CD14-positive monocyte (primary cell): ENCODE measurements at regions not wholly inside any gene's neighbourhood (a gene's known extent, or its start where the extent isn't known, plus 50 kb on each side); places are given as distances from the start of the nearest gene placed in this dataset.

Experiments used
- DNase-seq, 3 donors: peaks; one replicate each; pipeline ENCODE4 v3.0.0-alpha.2; 2011 to 2022
- H2AFZ ChIP-seq: 2 replicates; pipeline ENCODE4 v1.6.0; 2012; ENCODE audit warnings: mild to moderate bottlenecking, low read depth, low read length, inconsistent platforms; ENCODE audit not compliant: insufficient read depth, poor library complexity, severe bottlenecking
- H3K27ac ChIP-seq, 2 donors: 1 replicate in 1 of 2; 2 replicates in 1 of 2; pipeline ENCODE4 v1.5.1; 2012 to 2013; ENCODE audit warnings: low read length in 2 of 2, control low read depth in 1 of 2, inconsistent platforms in 1 of 2, low read depth in 1 of 2, mild to moderate bottlenecking in 1 of 2
- H3K27me3 ChIP-seq, 2 donors: one replicate each; pipeline versions ENCODE4 v1.6.0 to v1.6.1; 2011 to 2013; ENCODE audit warnings: low read length in 2 of 2; ENCODE audit not compliant: control insufficient read depth in 2 of 2, insufficient read depth in 2 of 2
- H3K36me3 ChIP-seq, 2 donors: replicated peaks in 1 of 2; 1 replicate in 1 of 2; 2 replicates in 1 of 2; pipeline versions ENCODE4 v1.5.1 to v1.6.1; 2012 to 2013; ENCODE audit warnings: low read length in 2 of 2, control low read depth in 1 of 2, inconsistent platforms in 1 of 2, mild to moderate bottlenecking in 1 of 2; ENCODE audit not compliant: insufficient read depth in 2 of 2, control insufficient read depth in 1 of 2
- H3K4me1 ChIP-seq, 2 donors: 1 replicate in 1 of 2; 2 replicates in 1 of 2; pipeline versions ENCODE4 v1.5.1 to v1.6.1; 2012 to 2013; ENCODE audit warnings: low read length in 2 of 2, control low read depth in 1 of 2, inconsistent platforms in 1 of 2, mild to moderate bottlenecking in 1 of 2, moderate library complexity in 1 of 2; ENCODE audit not compliant: insufficient read depth in 2 of 2, control insufficient read depth in 1 of 2
- H3K4me2 ChIP-seq: replicated peaks from 2 replicates; pipeline ENCODE3; 2012; ENCODE audit warnings: low read length, moderate library complexity, mild to moderate bottlenecking; ENCODE audit not compliant: poor library complexity, severe bottlenecking; ENCODE audit errors: extremely low read depth
- H3K4me3 ChIP-seq, 3 experiments: fragments of 200-600 bp in 1 of 3; sonication (generic) in 1 of 3; replicated peaks in 1 of 3; 1 replicate in 2 of 3; 2 replicates in 1 of 3; pipeline ENCODE4 v1.5.1; 2011 to 2013; ENCODE audit warnings: low read length in 3 of 3, mild to moderate bottlenecking in 3 of 3, control low read depth in 2 of 3, low read depth in 2 of 3, inconsistent platforms in 1 of 3, moderate library complexity in 1 of 3
- H3K79me2 ChIP-seq: 2 replicates; pipeline ENCODE4 v1.6.0; 2012; ENCODE audit warnings: mild to moderate bottlenecking, control low read depth, inconsistent platforms, low read length, moderate library complexity; ENCODE audit not compliant: insufficient read depth
- H3K9ac ChIP-seq: 2 replicates; pipeline ENCODE4 v1.6.0; 2017; ENCODE audit warnings: low read length, mild to moderate bottlenecking; ENCODE audit not compliant: insufficient read depth, poor library complexity, severe bottlenecking
- H3K9me3 ChIP-seq, 2 donors: replicated peaks in 1 of 2; 1 replicate in 1 of 2; 2 replicates in 1 of 2; pipeline versions ENCODE4 v1.5.1 to v1.6.1; 2012 to 2013; ENCODE audit warnings: low read length in 2 of 2, control low read depth in 1 of 2; ENCODE audit not compliant: control insufficient read depth in 1 of 2, insufficient read depth in 1 of 2
- H4K20me1 ChIP-seq: 2 replicates; pipeline ENCODE4 v1.6.0; 2012; ENCODE audit warnings: mild to moderate bottlenecking, low read length, control low read depth, moderate library complexity; ENCODE audit not compliant: insufficient read depth
- H3K27ac Mint-ChIP-seq, 7 donors: one replicate each; pipeline ENCODE4 v1.8.0; 2020; ENCODE audit warnings: mild to moderate bottlenecking in 7 of 7, mixed read lengths in 7 of 7, moderate library complexity in 6 of 7, inconsistent platforms in 2 of 7
- H3K27me3 Mint-ChIP-seq, 3 donors: one replicate each; pipeline ENCODE4 v1.8.0; 2021 to 2022; ENCODE audit warnings: low read depth in 3 of 3, mild to moderate bottlenecking in 3 of 3, mixed read lengths in 3 of 3, moderate library complexity in 3 of 3, inconsistent platforms in 1 of 3
- H3K36me3 Mint-ChIP-seq, 2 donors: one replicate each; pipeline ENCODE4 v1.8.0; 2020; ENCODE audit warnings: mixed read lengths in 2 of 2, inconsistent platforms in 1 of 2, mild to moderate bottlenecking in 1 of 2
- H3K4me1 Mint-ChIP-seq: one replicate; pipeline ENCODE4 v1.8.0; 2020; ENCODE audit warnings: mild to moderate bottlenecking, mixed read lengths
- H3K4me3 Mint-ChIP-seq, 2 donors: one replicate each; pipeline ENCODE4 v1.8.0; 2020; ENCODE audit warnings: mild to moderate bottlenecking in 2 of 2, mixed read lengths in 2 of 2, moderate library complexity in 1 of 2
- H3K9me3 Mint-ChIP-seq, 7 donors: one replicate each; pipeline ENCODE4 v1.8.0; 2020 to 2022; ENCODE audit warnings: mixed read lengths in 7 of 7, mild to moderate bottlenecking in 6 of 7, moderate library complexity in 6 of 7, inconsistent platforms in 2 of 7
- WGBS: methylation state at CpG from one replicate; pipeline ENCODE4 v1.1.5; 2013; ENCODE audit warnings: missing lambda C conversion rate; ENCODE audit not compliant: insufficient coverage; 5-methylcytosine and 5-hydroxymethylcytosine counted together
- intact Hi-C, 2 donors: fragments of 100-400 bp; cut with micrococcal nuclease; formaldehyde crosslinking; loops; one replicate each; pipeline versions ENCODE4 v1.15.0 to v1.15.1; 2023
- TF ChIP-seq, protein P1 (sequence below): fragments of 200-600 bp; IDR thresholded peaks from one replicate; pipeline ENCODE4 v1.8.0; 2022; ENCODE audit warnings: antibody characterized with exemption, mild to moderate bottlenecking

DNA sequence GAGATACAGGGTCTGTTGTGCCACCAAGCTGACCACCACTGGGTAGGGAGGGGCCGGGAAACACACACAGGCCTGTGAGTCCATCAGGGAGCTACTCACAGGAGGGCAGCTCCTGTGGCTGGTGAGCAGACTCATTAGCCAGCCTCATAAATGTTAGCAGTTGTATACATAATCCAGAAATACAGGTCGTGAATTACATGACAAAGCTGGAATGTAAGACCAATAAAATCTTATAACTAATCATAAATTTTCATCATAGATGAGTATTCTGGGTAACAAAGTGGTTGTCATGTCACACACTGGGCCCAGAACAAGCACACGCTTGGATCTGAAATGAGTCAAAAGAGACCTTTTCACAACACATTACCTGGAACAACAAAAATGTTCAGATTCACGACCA is 642.6 kb upstream of the AUTS2 start:
- no peaks in the 10 kb centered on the region for H3K27me3 Mint-ChIP-seq
- Histone ChIP-seq H3K4me3 (no peak overlapping the region), H3K36me3 (no peaks in the 10 kb centered on the region), H3K79me2 (no peaks in the 10 kb centered on the region), H3K27ac (no peak overlapping the region), H3K4me2 (no peak overlapping the region), H3K27me3 (no peaks in the 10 kb centered on the region), H2AFZ (no peak overlapping the region), H4K20me1 (no peaks in the 10 kb centered on the region), H3K9ac (no peak overlapping the region), H3K9me3 (peaks cover 14 to 34% of the 10 kb centered on the region in 2 donors), H3K4me1 (no peaks in the 10 kb centered on the region)
- no peak for DNase-seq
- peaks cover 13 to 45% (median 25%) of the 10 kb centered on the region in 7 donors for H3K9me3 Mint-ChIP-seq
- H3K36me3 Mint-ChIP-seq: no peaks in the 10 kb centered on the region
- H3K27ac Mint-ChIP-seq: no peak overlapping the region
- H3K4me1 Mint-ChIP-seq: no peaks in the 10 kb centered on the region
- 100% methylated on average over 1 of the region's 4 CpGs for WGBS
- intact Hi-C loops: no loop called here
- TF ChIP-seq, protein P1, sequence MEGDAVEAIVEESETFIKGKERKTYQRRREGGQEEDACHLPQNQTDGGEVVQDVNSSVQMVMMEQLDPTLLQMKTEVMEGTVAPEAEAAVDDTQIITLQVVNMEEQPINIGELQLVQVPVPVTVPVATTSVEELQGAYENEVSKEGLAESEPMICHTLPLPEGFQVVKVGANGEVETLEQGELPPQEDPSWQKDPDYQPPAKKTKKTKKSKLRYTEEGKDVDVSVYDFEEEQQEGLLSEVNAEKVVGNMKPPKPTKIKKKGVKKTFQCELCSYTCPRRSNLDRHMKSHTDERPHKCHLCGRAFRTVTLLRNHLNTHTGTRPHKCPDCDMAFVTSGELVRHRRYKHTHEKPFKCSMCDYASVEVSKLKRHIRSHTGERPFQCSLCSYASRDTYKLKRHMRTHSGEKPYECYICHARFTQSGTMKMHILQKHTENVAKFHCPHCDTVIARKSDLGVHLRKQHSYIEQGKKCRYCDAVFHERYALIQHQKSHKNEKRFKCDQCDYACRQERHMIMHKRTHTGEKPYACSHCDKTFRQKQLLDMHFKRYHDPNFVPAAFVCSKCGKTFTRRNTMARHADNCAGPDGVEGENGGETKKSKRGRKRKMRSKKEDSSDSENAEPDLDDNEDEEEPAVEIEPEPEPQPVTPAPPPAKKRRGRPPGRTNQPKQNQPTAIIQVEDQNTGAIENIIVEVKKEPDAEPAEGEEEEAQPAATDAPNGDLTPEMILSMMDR: no peak
- no peak overlapping the region for H3K4me3 Mint-ChIP-seq

DNA sequence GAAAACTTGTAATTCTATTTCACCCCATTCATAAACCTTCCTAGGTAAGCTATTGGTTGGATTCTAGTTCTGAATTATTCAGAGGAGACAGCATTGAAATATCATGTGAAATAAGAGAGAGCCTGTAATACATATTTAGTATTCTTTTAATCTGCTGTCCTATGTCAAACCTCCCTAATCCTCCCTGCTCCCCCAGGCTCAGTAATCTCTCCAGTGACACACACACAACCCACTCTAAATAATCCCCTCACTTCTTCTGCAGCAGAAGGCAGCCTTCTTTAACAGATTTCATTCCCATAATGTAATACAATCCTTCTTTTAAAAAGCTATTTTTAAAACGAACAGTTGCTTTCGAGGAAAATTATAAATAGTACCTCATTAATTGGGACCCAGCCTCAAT is 639.7 kb upstream of the AUTS2 start:
- Histone ChIP-seq H3K79me2 (no peaks in the 10 kb centered on the region), H4K20me1 (no peaks in the 10 kb centered on the region), H3K9me3 (peaks cover 9 to 29% of the 10 kb centered on the region in 2 donors), H3K27me3 (no peaks in the 10 kb centered on the region), H3K9ac (no peak overlapping the region), H3K36me3 (no peaks in the 10 kb centered on the region), H3K4me1 (no peaks in the 10 kb centered on the region), H2AFZ (no peak overlapping the region), H3K27ac (no peak overlapping the region), H3K4me2 (no peak overlapping the region), H3K4me3 (no peak overlapping the region)
- DNase-seq: no peak
- no peak overlapping the region for H3K27ac Mint-ChIP-seq
- WGBS: no CpG with 5 or more reads among the region's 2 CpGs
- peaks cover 13 to 49% (median 30%) of the 10 kb centered on the region in 7 donors for H3K9me3 Mint-ChIP-seq
- no peaks in the 10 kb centered on the region for H3K4me1 Mint-ChIP-seq
- TF ChIP-seq, protein P1: no peak
- intact Hi-C loops: no loop called here
- H3K4me3 Mint-ChIP-seq: no peak overlapping the region
- no peaks in the 10 kb centered on the region for H3K36me3 Mint-ChIP-seq
- H3K27me3 Mint-ChIP-seq: peaks cover 0 to 1% (median 0%) of the 10 kb centered on the region in 3 donors
